NT2/D1 (cell line): ENCODE measurements at regions not wholly inside any gene's neighbourhood (a gene's known extent, or its start where the extent isn't known, plus 50 kb on each side); places are given as distances from the start of the nearest gene placed in this dataset.

Source experiments
- YY1 ChIP-seq: IDR thresholded peaks from 2 replicates; pipeline ENCODE4 v1.6.1; 2011; ENCODE audit not compliant: insufficient read length, insufficient read depth
- ZNF274 ChIP-seq: IDR thresholded peaks from 2 replicates; pipeline ENCODE4 v1.6.1; 2011; ENCODE audit warnings: mild to moderate bottlenecking, low read depth, low read length

GRCh38 chr20:39865446-39865845 lies 823.6 kb downstream of the MAFB start:
- TF ChIP-seq YY1 (no peak), ZNF274 (no peak)
